A172 (cell line): ENCODE measurements at regions not wholly inside any gene's neighbourhood (a gene's known extent, or its start where the extent isn't known, plus 50 kb on each side); places are given as distances from the start of the nearest gene placed in this dataset.

ENCODE experiments used
- DNase-seq: peaks from one replicate; pipeline ENCODE4 v3.0.0-alpha.2; 2015; ENCODE audit warnings: low spot score

DNA sequence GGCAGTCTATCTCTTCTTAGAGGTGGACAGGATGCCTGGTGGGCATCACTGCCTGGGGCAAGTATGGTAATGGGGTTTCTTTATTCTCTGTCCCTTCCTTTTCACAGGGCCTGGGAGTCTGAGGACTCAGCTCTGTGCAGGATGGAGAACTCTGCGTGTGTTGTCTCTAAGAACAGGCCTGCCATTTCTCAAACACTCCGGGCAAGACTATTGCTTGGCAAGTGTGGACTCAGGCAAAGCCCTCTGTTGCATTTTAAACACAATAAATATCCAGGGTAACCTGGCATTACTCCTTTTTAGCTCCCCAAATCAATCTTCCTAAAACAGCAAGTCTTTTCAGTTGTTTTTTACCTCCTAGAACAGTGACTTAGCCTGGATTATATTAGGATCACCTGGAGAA lies 185.1 kb upstream of the ROPN1 start:
- DNase-seq = no peak

- DNase-seq = no peak
These were observed 186.6 kb upstream of the ROPN1 start for GRCh38 chr3:124178531-124178930.

DNA sequence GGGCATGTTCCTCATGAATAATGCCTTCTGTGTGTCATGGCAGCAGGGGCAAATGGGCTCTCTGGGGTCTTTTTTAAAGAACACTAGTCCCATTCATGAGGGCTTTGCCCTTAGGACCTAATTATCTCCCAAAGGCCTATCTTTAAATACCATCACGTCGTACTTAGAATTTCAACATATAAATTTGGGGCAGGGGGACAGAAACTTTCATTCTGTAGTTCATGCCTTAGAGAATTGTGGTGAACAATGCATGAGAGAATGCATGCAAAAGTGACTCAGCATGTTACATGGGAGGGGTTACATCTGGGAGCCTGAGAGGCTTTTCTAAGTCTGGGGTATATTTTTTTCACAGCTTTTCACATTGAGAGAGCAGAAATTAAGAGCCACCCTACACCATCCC lies 208.5 kb upstream of the ROPN1 start:
- DNase-seq = peak; percentile 11

- no peak for DNase-seq
These were observed 209.3 kb upstream of the ROPN1 start for GRCh38 chr3:124201226-124201625.

- DNase-seq = no peak
These were observed 209.9 kb upstream of the ROPN1 start for GRCh38 chr3:124201786-124202185.

GRCh38 chr3:124202754-124203153 lies 210.8 kb upstream of the ROPN1 start:
- no peak for DNase-seq

DNA sequence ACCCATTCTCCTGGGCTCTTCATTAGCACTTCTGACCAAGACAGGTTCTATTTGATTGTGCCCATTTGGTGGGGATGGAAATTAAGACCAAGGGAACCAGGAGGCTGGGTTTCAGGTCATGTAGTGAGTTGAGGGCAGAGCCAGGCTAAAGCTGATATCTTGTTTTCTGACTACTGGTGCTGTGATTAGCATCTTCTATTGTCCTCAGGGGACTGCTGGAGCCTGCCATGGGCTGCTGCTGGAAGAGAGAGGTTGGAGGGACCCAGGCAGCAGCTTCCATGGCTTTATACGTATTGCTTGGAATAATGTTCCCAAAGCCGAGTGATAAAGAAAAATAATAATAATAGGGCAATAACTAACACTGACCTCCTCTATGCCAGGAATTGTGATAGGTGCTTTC lies 211.4 kb upstream of the ROPN1 start:
- DNase-seq = no peak

DNA sequence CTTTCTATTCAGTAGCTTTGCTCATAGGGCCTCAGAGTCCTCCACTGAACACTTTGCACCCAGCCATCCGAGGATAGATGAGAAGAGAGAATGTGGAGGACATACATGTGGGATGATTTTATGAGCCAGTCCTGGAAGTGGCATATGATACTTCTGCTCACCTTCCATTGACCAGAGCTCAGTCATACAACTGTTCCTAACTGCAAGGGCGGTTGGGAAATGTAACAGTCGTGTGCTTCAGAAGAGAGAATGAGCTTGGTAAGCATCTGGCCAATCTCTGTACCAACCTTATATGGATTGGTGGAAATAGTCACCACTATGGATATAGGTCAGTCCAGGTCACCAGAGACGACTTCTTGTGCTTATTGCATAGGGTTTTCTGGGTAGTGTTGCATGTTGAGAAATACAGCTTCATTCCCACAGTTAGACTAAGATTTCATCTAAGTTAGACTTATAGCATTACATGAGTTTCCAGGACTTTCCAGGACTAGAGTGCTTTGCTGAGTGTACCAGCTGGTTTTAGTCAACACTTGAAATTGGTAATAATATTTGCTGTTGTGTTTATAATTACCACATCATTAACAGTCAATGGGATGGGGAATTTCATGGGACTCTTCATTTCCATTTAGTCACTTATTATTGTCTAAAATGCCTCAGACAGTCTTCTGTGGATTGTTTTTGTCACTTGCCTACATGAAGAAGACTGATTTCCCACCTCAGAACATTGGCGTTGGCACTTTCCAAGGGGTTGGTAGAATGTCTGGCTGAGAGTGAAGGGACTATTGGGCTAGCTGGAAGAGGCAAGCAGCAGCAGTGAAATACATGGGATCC lies 214.5 kb upstream of the ROPN1 start:
- DNase-seq = no peak

- DNase-seq = no peak
These were observed 215.2 kb upstream of the ROPN1 start for GRCh38 chr3:124207077-124207476.

GRCh38 chr3:124207873-124208485 lies 216.1 kb upstream of the ROPN1 start:
- no peak for DNase-seq

DNA sequence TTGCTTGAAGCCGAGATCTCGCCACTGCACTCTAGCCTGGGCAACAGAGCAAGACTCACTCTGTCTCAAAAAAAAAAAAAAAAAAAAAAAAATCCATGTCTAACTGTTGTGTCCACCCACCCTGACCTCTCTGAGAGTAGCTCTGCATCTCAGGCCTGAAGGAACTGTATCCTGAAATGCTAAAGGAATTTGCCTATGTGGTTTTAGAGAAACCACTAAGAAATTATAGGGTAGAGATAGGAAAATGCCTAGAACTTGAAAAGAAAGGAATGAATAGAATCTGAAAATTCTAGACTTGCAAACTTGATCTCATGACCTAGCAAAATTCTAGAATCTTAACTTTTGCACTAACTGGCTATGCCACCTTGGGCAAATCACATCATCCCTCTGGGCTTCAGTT lies 217.5 kb upstream of the ROPN1 start:
- DNase-seq = peak; percentile 46

GRCh38 chr3:124210899-124211298 lies 219.0 kb upstream of the ROPN1 start:
- DNase-seq = no peak

DNA sequence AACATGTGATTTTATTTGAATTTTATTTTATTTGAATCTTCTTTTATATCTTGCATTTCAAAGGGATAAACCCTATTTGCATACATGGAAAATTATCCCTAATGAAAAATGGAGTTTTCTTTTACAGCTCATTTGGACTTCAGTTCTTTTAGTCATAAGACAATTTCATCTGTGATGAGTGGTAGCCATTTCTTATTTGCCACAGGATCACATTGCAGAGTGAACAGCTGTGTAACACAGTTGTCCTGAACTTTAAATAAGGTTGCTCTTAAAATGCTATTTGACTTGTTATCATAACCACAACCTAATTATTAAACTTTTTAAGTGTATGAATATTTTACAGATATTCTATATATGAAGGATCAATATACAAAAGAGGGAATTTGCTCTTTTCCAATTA lies 221.7 kb upstream of the ROPN1 start:
- DNase-seq = no peak

DNA sequence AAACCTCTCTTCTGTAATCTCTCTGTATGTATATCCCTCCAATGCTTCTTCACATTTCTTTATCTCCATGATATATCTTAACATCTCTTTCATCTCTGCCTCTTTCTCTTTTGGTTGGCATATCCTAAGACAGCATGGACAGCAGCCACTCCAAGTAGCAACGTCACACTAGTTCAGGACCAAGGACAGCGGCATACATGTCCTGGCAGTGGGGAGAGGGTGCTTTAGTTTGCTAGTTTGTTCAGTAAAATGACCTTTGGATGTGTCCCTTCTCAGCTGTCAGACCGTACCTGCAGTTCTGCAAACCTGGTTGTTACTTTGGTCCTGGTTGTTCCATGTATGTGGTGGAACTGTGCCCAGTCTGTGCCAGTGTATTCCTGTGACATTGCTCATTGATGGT lies 225.6 kb upstream of the ROPN1 start:
- peak; percentile 80 for DNase-seq

DNA sequence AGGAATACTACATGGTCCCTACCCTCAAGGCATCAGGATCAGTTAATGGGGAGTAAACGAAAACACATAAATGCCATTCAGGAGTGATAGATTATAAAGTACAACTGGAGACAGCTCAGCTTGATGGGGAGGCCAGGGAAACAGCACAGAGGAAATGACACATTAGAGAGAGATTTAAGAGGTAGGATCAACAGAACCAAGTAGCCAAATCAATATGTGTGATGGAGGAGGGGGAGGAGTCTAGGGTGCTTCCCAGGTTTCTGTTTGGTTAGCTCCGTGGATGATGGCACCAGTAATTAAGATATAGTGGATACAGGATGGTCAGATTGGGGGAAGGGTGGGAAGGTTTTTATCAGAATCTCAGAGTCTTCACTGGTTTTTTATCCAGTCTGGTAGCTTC lies 229.5 kb upstream of the ROPN1 start:
- peak; percentile 59 for DNase-seq

DNA sequence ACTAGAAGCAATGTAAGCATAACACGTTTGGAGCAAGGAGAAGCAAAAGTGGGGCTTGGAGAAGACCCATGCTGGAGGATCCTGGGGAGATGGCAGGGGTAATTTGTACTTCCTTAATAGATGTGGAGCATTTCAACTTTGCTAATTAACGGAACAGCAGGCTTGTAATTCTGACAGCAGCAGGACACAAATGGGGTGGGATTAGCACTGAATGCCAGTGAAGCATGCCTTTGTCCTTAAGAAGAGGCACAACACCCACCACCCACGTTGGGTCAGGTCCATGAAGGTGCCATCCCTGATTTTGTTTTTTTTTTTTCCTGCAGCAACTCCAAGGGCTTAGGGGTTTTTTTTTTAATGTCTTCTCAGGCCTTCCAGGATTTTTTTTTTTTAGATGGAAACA lies 231.9 kb upstream of the ROPN1 start:
- no peak for DNase-seq

DNA sequence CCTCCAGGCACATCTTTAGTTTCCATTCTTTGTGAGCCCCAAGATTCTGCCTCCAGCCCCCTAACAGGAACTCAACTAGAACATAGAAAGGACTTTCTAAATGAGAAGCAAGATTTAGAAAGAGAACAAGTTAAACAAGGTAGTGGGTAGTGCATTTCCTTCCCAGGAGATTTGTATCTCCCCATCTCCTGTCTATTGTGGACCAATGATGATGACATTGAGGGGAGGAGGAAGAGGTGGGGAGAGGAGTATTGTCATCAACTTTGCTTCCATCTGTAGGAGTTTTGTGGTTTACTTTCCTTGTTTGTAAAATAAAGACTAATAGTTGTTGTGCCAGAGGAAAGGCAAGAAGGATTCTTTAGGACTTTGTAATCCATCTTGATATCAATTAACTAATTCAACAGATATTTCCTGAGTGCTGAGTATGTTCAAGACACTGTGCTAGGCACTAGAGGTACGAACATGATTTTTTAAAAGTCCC lies 235.3 kb upstream of the ROPN1 start:
- no peak for DNase-seq

- no peak for DNase-seq
These were observed 237.5 kb upstream of the ROPN1 start for GRCh38 chr3:124229420-124229819.

GRCh38 chr3:124229836-124230235 lies 237.9 kb upstream of the ROPN1 start:
- no peak for DNase-seq

DNA sequence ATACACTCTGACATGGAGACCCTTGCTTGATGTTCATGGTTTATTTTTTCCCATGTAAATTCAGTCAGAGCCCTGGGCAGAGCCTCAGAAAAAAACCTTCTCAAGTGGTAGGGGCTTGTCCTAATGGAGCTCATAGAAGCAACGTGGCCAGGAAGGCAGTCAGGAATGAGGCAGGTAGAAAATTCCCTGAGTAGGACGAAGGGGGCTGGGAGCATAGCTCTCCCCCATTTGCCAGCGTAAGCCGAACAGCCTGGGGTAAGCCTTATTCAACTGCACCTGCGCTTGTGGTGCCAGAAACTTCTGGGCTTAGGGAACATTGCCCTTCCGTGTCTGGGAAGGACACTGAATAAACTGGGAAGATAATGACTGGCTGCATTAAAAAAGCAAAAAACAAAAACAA lies 238.5 kb upstream of the ROPN1 start:
- DNase-seq = no peak

DNA sequence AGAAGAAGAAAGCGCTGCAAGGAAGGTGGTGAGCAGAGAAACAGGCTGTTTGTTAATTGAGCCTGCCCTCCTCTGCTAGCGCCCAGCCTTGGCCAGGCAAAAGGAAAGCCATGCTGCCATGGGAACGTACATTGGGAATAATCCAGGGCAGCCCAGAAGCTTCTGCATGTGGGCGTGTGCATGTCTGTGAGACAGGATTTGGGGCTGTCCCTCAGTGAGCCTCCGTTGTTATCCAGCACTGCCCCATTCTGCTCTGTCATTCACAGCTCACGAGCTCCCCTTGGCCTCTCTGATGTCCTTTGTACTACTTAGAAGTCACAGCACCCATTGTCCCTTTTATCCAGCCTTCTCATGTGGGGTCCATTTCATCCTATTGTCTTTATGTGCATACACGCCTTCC lies 239.1 kb upstream of the ROPN1 start:
- no peak for DNase-seq

- no peak for DNase-seq
These were observed 242.9 kb upstream of the ROPN1 start for GRCh38 chr3:124234852-124235252.

DNA sequence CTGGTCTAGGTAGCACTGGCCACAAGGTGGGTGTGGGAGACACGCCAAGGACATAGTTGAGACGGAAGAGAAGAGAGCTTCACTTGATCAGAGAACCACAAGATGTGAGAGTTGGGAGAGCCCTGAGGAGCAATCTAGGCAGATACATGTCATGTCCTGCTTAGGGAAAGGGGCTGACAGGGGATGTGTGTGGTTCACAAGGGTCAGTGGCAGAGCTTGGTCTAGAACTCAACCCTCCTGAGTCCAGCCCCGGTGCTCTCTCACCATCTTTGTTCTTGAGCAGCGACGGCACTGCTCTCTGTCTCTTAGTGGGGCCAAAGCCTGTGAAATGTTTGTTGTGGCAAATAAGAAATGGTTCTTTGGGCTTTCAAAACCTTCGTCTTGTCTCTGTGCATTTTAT lies 243.5 kb upstream of the ROPN1 start:
- no peak for DNase-seq
